Subcutaneous abdominal adipose tissue (tissue), 5 donors: ENCODE measurements at regions not wholly inside any gene's neighbourhood (a gene's known extent, or its start where the extent isn't known, plus 50 kb on each side); places are given as distances from the start of the nearest gene placed in this dataset.

ENCODE experiments used
- H3K27ac ChIP-seq: one replicate; pipeline ENCODE4 v1.7.0; 2013; ENCODE audit warnings: low read depth, mild to moderate bottlenecking, inconsistent platforms, low read length, moderate library complexity
- H3K27me3 ChIP-seq, 5 donors: one replicate each; pipeline ENCODE4 v1.7.0; 2013; ENCODE audit warnings: low read length in 5 of 5, inconsistent platforms in 1 of 5; ENCODE audit not compliant: control insufficient read depth in 5 of 5, insufficient read depth in 4 of 5
- H3K36me3 ChIP-seq, 5 donors: one replicate each; pipeline ENCODE4 v1.7.0; 2013; ENCODE audit warnings: low read length in 5 of 5; ENCODE audit not compliant: control insufficient read depth in 5 of 5, insufficient read depth in 5 of 5
- H3K4me1 ChIP-seq, 5 donors: one replicate each; pipeline ENCODE4 v1.7.0; 2013; ENCODE audit warnings: low read length in 5 of 5, mild to moderate bottlenecking in 3 of 5, moderate library complexity in 1 of 5; ENCODE audit not compliant: control insufficient read depth in 5 of 5, insufficient read depth in 5 of 5
- H3K4me3 ChIP-seq, 5 donors: one replicate each; pipeline ENCODE4 v1.7.0; 2013; ENCODE audit warnings: low read length in 5 of 5, low read depth in 1 of 5
- H3K9ac ChIP-seq, 5 donors: one replicate each; pipeline ENCODE4 v1.7.0; 2013; ENCODE audit warnings: low read length in 5 of 5, mild to moderate bottlenecking in 4 of 5, moderate library complexity in 3 of 5
- H3K9me3 ChIP-seq, 5 donors: one replicate each; pipeline ENCODE4 v1.7.0; 2013; ENCODE audit warnings: low read length in 5 of 5; ENCODE audit not compliant: control insufficient read depth in 5 of 5
- donor health status: healthy.
- donor health status: healthy.
- donor health status: healthy.
- donor health status: healthy.
- donor health status: healthy.

DNA sequence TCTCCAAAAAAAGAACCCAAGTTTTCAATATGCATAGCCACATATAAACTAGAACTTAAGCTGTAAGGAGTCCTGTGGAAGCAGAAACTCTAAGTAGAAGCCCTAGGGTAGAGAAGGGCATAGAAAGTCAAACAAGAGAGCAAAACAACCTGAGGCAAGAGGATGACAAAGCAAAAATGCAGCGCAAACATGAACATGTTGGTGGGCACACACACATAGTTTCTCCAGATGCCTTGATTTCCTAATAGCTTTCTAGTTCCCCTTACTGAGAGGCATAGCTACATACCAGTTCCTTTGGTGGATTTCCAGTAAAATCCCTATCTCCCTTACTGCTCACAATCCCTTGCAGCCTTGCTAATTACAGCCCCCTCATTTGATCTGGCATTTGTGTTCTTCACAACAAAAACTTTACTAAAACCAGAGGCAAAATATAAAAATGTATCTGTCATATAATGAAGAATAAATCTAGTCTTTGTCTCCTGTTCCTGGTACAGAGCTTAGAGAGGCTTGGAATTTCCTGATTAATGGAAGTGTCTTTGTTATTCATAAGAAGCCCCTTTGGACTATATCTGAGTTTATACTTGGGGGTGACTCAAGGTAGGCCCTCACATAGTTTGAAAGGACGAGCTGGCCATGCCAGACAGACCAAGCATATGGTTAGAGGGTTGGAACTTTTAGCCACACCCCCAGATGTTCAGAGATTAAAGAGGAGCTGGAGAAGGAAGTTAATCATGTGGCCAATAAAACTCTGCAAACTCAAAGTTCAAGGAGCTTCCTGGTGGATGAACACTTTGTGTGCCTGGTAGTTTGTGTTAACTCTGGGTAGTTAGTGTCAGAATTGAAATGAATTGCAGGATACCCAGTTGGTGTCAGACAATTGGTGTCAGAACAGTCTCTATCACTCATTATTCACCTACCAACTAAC is 52.7 kb upstream of the ZCCHC13 start:
- Histone ChIP-seq H3K27me3 (peaks cover 0 to 4% (median 2%) of the 10 kb centered on the region in 5 donors), H3K4me1 (peaks cover 0 to 38% (median 28%) of the 10 kb centered on the region in 5 donors), H3K9ac (no peak overlapping the region), H3K27ac (peak overlapping the region; percentile 71), H3K4me3 (no peak overlapping the region), H3K9me3 (no peaks in the 10 kb centered on the region), H3K36me3 (peaks cover 0 to 3% (median 2%) of the 10 kb centered on the region in 5 donors)

DNA sequence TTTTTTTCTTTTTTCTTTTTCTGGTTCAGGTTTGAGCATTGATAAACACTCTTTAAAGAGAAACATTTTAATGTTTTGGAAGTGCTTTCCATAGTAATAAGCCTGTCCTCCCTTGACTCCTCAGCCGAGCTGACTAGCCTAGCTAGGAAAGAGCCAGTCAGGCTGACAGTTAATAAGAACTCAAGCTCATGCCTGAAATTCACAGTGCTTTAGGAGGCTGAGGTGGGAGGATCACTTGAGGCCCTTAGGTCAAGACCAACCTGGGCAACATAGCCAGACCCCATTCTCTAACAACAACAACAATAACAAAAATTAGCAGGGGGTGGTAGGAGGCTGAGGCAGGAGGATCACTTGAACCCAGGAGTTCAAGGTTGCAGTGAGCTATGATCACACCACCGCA is 53.4 kb upstream of the ZCCHC13 start:
- Histone ChIP-seq H3K27ac (peak overlapping the region; percentile 71), H3K36me3 (peaks cover 0 to 3% (median 0%) of the 10 kb centered on the region in 5 donors), H3K4me3 (no peak overlapping the region), H3K9me3 (no peaks in the 10 kb centered on the region), H3K9ac (peak overlapping the region in 1 of 5 donors; percentile 40), H3K4me1 (peaks cover 0 to 32% (median 24%) of the 10 kb centered on the region in 5 donors), H3K27me3 (peaks cover 0 to 4% (median 2%) of the 10 kb centered on the region in 5 donors)

GRCh38 chrX:74249963-74250362 is 54.0 kb upstream of the ZCCHC13 start:
- no peaks in the 10 kb centered on the region for H3K9me3 ChIP-seq
- no peak overlapping the region for H3K4me3 ChIP-seq
- H3K9ac ChIP-seq, result no peak overlapping the region
- peak overlapping the region; percentile 71 for H3K27ac ChIP-seq
- peaks cover 0 to 3% (median 0%) of the 10 kb centered on the region in 5 donors for H3K36me3 ChIP-seq
- H3K27me3 ChIP-seq, result peaks cover 0 to 4% (median 2%) of the 10 kb centered on the region in 5 donors
- peaks cover 0 to 28% (median 22%) of the 10 kb centered on the region in 5 donors for H3K4me1 ChIP-seq

DNA sequence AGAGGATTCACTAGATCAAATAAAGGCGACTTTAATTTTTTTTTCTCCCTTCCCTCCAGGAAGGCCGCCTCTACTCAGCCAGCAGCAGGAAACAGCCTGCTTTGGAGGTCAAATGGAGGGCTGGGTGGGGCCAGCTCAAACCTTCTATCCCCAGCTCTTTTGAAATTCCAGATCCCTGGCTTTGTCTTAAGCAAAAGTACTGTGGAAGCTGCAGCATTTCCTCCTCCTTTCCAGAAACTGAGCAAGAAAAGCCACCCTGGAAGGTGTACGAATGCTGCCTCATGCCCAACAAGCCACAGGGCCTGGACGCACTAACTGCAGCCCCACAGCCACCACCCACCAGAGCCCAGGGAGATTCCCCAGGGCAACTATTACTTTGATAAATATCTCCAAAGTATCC is 55.1 kb upstream of the ZCCHC13 start:
- Histone ChIP-seq H3K27ac (peak overlapping the region; percentile 12), H3K27me3 (peaks cover 0 to 4% (median 0%) of the 10 kb centered on the region in 5 donors), H3K4me3 (no peak overlapping the region), H3K9ac (no peak overlapping the region), H3K4me1 (peaks cover 0 to 22% (median 18%) of the 10 kb centered on the region in 5 donors), H3K36me3 (peaks cover 0 to 3% (median 0%) of the 10 kb centered on the region in 5 donors), H3K9me3 (no peaks in the 10 kb centered on the region)

GRCh38 chrX:74246524-74246923 is 57.5 kb upstream of the ZCCHC13 start:
- Histone ChIP-seq H3K4me1 (peaks cover 0 to 20% (median 15%) of the 10 kb centered on the region in 5 donors), H3K27ac (no peak overlapping the region), H3K9ac (no peak overlapping the region)

DNA sequence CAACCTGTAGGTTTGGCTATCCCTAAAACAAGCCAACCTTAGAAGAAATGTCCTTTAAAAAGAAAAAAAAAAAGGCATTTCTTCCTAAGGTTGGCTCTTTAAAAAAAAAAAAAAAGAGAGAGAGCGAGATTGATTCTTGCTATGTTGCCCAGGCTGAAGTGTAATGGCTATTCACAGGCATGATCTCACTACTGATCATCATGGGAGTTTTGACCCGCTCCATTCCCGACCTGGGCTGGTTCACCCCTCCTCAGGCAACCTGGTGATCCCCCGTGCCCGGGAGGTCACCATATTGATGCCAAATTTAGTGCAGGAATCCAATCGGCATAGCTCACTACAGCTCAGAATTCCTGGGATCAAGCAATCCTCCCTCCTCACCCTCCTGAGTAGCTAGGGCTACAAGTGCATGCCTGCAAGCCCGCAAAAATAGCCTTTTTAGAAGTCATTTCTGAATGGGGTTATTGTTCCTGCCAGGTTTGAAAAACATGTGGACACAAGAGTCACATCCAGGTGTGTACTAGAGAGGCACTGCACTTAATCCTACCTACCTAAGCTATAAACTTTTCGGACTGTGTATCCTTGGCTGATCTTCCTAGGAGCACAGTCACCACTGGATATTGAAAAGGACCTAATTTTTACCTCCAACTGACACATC is 61.4 kb upstream of the ZCCHC13 start:
- Histone ChIP-seq H3K27ac (no peak overlapping the region), H3K4me3 (no peak overlapping the region), H3K27me3 (peaks cover 0 to 10% (median 0%) of the 10 kb centered on the region in 5 donors), H3K9me3 (no peaks in the 10 kb centered on the region), H3K4me1 (peaks cover 0 to 3% (median 0%) of the 10 kb centered on the region in 5 donors), H3K9ac (no peak overlapping the region), H3K36me3 (peaks cover 0 to 21% (median 16%) of the 10 kb centered on the region in 5 donors)

More at GRCh38 chrX:74246524-74246923, 57.5 kb upstream of the ZCCHC13 start:
- Histone ChIP-seq H3K27me3 (peaks cover 0 to 9% (median 0%) of the 10 kb centered on the region in 5 donors), H3K9me3 (no peaks in the 10 kb centered on the region), H3K4me3 (no peak overlapping the region), H3K36me3 (peaks cover 0 to 14% (median 3%) of the 10 kb centered on the region in 5 donors)

DNA sequence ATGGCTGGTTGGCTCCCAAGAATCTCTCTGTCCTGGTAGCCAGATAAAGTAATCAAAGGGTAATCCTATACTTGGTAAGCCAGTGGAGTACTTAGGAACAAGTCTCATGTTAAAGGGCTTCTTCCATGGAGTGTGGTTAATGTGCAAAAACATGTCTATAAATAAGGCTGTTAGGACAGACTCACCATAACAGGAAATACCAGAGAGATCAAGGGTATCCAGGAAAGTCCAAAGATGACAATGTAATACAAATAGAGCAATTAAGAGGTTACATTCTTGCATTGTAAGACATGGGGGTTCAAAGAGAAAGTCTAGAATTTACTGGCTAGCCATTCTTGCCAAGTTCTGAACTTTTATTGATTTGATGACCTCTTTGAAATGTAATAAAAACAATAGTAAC is 61.9 kb upstream of the ZCCHC13 start:
- Histone ChIP-seq H3K36me3 (peaks cover 0 to 21% (median 16%) of the 10 kb centered on the region in 5 donors), H3K9ac (no peak overlapping the region), H3K4me3 (no peak overlapping the region), H3K4me1 (peaks cover 0 to 3% (median 0%) of the 10 kb centered on the region in 5 donors), H3K27me3 (peaks cover 0 to 10% (median 0%) of the 10 kb centered on the region in 5 donors), H3K9me3 (no peaks in the 10 kb centered on the region), H3K27ac (no peak overlapping the region)

- Histone ChIP-seq H3K36me3 (peaks cover 0 to 18% (median 16%) of the 10 kb centered on the region in 5 donors), H3K4me1 (peaks cover 0 to 3% (median 0%) of the 10 kb centered on the region in 5 donors), H3K27me3 (peaks cover 0 to 10% (median 0%) of the 10 kb centered on the region in 5 donors), H3K27ac (no peak overlapping the region), H3K9ac (no peak overlapping the region), H3K9me3 (no peaks in the 10 kb centered on the region), H3K4me3 (no peak overlapping the region)
Observed at GRCh38 chrX:74238771-74239170, 65.2 kb upstream of the ZCCHC13 start.

DNA sequence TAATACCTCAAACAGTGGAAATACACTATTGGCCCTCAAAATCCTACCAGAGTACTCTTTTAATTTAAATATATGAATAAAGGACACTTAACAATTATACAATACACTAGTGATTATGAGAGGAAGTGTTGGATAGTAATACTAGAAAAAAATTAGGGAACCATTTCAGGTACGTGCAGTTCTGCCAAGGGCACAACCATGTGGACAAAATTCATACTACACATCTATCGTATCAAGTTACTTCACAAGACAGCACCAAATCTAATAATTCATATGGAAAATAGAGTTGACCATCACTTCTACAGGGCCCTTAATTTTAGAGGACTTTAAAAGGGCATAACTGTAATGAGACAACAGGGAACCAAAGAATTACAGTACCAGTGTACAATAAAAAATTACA is 69.2 kb upstream of the ZCCHC13 start:
- H3K4me1 ChIP-seq, result no peaks in the 10 kb centered on the region
- no peaks in the 10 kb centered on the region for H3K9me3 ChIP-seq
- no peak overlapping the region for H3K27ac ChIP-seq
- no peak overlapping the region for H3K9ac ChIP-seq
- peaks cover 0 to 16% (median 9%) of the 10 kb centered on the region in 5 donors for H3K36me3 ChIP-seq
- H3K4me3 ChIP-seq, result no peak overlapping the region
- H3K27me3 ChIP-seq, result peaks cover 0 to 4% (median 0%) of the 10 kb centered on the region in 5 donors
